ENCODE measurements at regions not wholly inside any gene's neighbourhood (a gene's known extent, or its start where the extent isn't known, plus 50 kb on each side); places are given as distances from the start of the nearest gene placed in this dataset.

GRCh38 chr19:57016076-57016475 is 103.7 kb upstream of the USP29 start:
- H3K79me2 ChIP-seq (ENCODE audit: control insufficient read depth, insufficient read depth, low read length), result no peaks in the 10 kb centered on the region
- H3K9me3 ChIP-seq (replicated peaks; ENCODE audit: control insufficient read depth, insufficient read depth, low read depth, low read length), result no peaks in the 10 kb centered on the region
- BruUV-seq (replicated peaks), result no TSS peak
- H3K4me2 ChIP-seq (ENCODE audit: insufficient read depth, low read length), result no peak overlapping the region
- H3K36me3 ChIP-seq (ENCODE audit: control insufficient read depth, insufficient read depth, low read length), result no peaks in the 10 kb centered on the region
- no peak overlapping the region for H3K9ac ChIP-seq (ENCODE audit: insufficient read depth in 1 of 2, low read depth in 2 of 2, low read length in 2 of 2)
- 40% methylated on average over 17 of the region's 27 CpGs for WGBS (ENCODE audit: insufficient coverage, low coverage, missing lambda C conversion rate)
- H3K4me1 ChIP-seq (replicated peaks in 1 of 2; ENCODE audit: control insufficient read depth in 2 of 2, insufficient read depth in 2 of 2, low read length in 2 of 2), result no peaks in the 10 kb centered on the region; a peak in 1 of 5 replicates
- ATAC-seq, result no peak
- H3K9me1 ChIP-seq (ENCODE audit: control insufficient read depth, insufficient read depth, low read length), result no peaks in the 10 kb centered on the region
- in situ Hi-C loops (cut with MboI), result no loop called here
- no peak overlapping the region for H3K27ac ChIP-seq (ENCODE audit: extremely low read depth, low read depth, low read length)
- no peak for FAIRE-seq
- no peak for TF ChIP-seq ZFP1 (CRISPR knock-in tag; IDR thresholded peaks at IDR 0.05)
- no peak overlapping the region for H3K4me3 ChIP-seq
- intact Hi-C loops (cut with micrococcal nuclease), result no loop called here
- H4K20me1 ChIP-seq (replicated peaks; ENCODE audit: control insufficient read depth, insufficient read depth, low read length), result no peaks in the 10 kb centered on the region
- CTCF ChIA-PET (ENCODE audit: low intra/inter-chr PET ratio), result no interaction called here
- POLR2A ChIA-PET, result no interaction called here
- H3K27me3 ChIP-seq (ENCODE audit: control insufficient read depth in 2 of 2, insufficient read depth in 2 of 2, low read length in 2 of 2), result no peaks in the 10 kb centered on the region
- H2AFZ ChIP-seq (ENCODE audit: low read depth, low read length), result no peak overlapping the region
- no peak for DNase-seq (ENCODE audit: extremely low read depth in 1 of 4, low spot score in 3 of 4)

GRCh38 chr19:57016491-57016890 is 103.3 kb upstream of the USP29 start:
- Histone ChIP-seq H4K20me1 (replicated peaks; ENCODE audit: control insufficient read depth, insufficient read depth, low read length) (no peaks in the 10 kb centered on the region), H3K9ac (ENCODE audit: insufficient read depth in 1 of 2, low read depth in 2 of 2, low read length in 2 of 2) (no peak overlapping the region), H3K27ac (ENCODE audit: extremely low read depth, low read depth, low read length) (no peak overlapping the region), H2AFZ (ENCODE audit: low read depth, low read length) (no peak overlapping the region), H3K36me3 (ENCODE audit: control insufficient read depth, insufficient read depth, low read length) (no peaks in the 10 kb centered on the region), H3K27me3 (ENCODE audit: control insufficient read depth in 2 of 2, insufficient read depth in 2 of 2, low read length in 2 of 2) (no peaks in the 10 kb centered on the region), H3K9me1 (ENCODE audit: control insufficient read depth, insufficient read depth, low read length) (no peaks in the 10 kb centered on the region), H3K4me2 (ENCODE audit: insufficient read depth, low read length) (no peak overlapping the region), H3K9me3 (replicated peaks; ENCODE audit: control insufficient read depth, insufficient read depth, low read depth, low read length) (no peaks in the 10 kb centered on the region), H3K4me3 (no peak overlapping the region), H3K4me1 (replicated peaks in 1 of 2; ENCODE audit: control insufficient read depth in 2 of 2, insufficient read depth in 2 of 2, low read length in 2 of 2) (no peaks in the 10 kb centered on the region; a peak in 1 of 5 replicates), H3K79me2 (ENCODE audit: control insufficient read depth, insufficient read depth, low read length) (no peaks in the 10 kb centered on the region)
- ATAC-seq (no peak), DNase-seq (ENCODE audit: extremely low read depth in 1 of 4, low spot score in 3 of 4) (no peak), FAIRE-seq (no peak)
- in situ Hi-C loops (cut with MboI) (no loop called here), intact Hi-C loops (cut with micrococcal nuclease) (no loop called here)
- CTCF ChIA-PET (ENCODE audit: low intra/inter-chr PET ratio), result no interaction called here
- no TSS peak for BruUV-seq (replicated peaks)
- POLR2A ChIA-PET, result no interaction called here
- WGBS (ENCODE audit: insufficient coverage, low coverage, missing lambda C conversion rate), result 4% methylated on average over 14 of the region's 14 CpGs
- TF ChIP-seq NONO (IDR thresholded peaks at IDR 0.05; ENCODE audit: low read depth in 2 of 2, low read length in 1 of 2) (no peak), PYGO2 (tag; IDR thresholded peaks at IDR 0.05) (no peak), IRF2 (CRISPR knock-in tag; IDR thresholded peaks at IDR 0.05) (no peak), RAD51 (IDR thresholded peaks at IDR 0.05; ENCODE audit: borderline replicate concordance, low read depth) (no peak), RNF219 (CRISPR knock-in tag; IDR thresholded peaks at IDR 0.05) (no peak), ZFP30 (CRISPR knock-in tag; IDR thresholded peaks at IDR 0.05; ENCODE audit: borderline replicate concordance) (no peak), CUX1 (CRISPR knock-in tag; IDR thresholded peaks at IDR 0.05) (no peak), NCOA6 (IDR thresholded peaks at IDR 0.05) (no peak)

Measured in K562 (cell line).